Stimulated activated CD8-positive, alpha-beta memory T cell treated with anti-CD3 and anti-CD28 coated beads, Interleukin-4, amount 100 ng/mL, for 48 hours (primary cell): ENCODE measurements at regions not wholly inside any gene's neighbourhood (a gene's known extent, or its start where the extent isn't known, plus 50 kb on each side); places are given as distances from the start of the nearest gene placed in this dataset.
"Not testable (repeated sequence)": the region's sequence is repeated elsewhere in the genome, so short reads cannot be mapped to it uniquely, and the experiment has no call there.

Source experiments
- DNase-seq: peaks from one replicate; pipeline ENCODE4 v3.0.0-alpha.2; 2020

- peak; percentile 45 for DNase-seq
These were observed 61.1 kb upstream of the VAMP7 start for GRCh38 chrX:155819966-155820491.

DNA sequence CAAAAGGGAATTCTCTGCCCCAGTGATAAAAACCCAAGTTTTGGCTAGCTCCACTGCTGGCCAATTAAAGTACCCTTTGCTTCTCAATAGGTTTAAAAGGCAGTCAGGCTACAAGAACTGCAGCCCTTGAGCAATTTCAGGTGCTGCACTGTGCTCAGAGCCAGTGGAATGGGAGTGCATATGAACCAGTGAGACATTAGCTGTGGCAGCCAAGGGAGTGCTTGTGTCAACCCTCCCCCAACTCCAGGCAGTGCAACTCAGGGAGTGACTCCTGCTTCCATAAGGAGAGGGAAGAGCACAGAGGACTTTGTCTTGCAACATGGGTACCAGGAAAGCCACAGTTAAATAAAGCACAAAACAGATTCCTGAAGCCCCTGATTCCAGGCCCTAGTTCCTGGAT is 61.6 kb upstream of the VAMP7 start:
- DNase-seq = no peak

GRCh38 chrX:155814391-155814790 is 66.8 kb upstream of the VAMP7 start:
- DNase-seq = not testable (repeated sequence)

DNA sequence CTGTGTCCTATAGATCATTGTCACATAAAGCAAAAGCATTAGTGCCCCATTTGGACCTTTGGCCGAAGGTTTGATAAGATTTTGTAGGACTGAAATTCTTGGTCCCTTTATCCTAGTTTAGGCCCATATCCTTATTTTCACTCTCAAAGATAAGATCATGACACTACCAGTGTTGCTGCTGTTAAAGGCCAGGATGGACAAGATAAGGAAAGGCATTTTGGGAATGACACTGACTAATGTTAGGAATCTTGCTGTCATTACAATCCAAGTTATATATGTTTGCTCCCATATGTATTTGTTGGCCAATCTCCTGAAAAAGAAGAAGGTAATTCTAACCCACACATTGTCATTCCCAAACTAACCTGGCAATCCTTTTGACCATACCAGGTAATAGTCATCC is 101.3 kb upstream of the VAMP7 start:
- no peak for DNase-seq

DNA sequence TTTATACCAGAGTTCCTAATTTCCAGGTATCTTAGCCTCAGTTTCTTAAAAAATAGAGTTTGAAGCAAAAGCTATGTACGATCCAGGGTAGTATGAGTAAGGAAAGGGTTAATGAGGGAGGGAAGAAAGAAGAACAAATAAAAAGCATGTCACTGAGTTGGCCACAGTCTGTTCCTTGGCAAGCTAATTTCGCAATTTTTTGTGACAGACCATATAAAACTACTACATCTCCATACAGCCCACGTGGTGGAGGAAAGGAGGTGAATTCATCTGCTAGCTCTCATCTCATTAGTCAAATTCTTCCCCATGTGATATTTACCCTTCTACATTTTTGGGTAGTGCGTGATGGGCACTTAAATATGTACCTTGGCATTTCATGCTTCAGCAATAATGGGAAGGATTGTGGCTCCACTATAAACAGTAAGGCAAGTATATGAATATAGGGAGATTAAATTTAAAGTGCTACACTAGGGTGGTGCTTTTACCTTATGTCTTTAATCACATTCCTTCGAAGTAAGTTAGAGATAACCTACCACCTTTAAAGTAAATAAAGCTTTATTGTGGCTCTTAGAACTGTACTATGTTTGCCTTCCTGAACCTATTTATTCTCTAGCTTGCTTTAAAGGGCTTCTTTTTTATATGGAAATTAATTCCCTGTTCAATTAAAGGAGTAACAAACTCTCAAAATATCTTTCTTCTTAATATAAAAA is 102.1 kb upstream of the VAMP7 start:
- DNase-seq = no peak

DNA sequence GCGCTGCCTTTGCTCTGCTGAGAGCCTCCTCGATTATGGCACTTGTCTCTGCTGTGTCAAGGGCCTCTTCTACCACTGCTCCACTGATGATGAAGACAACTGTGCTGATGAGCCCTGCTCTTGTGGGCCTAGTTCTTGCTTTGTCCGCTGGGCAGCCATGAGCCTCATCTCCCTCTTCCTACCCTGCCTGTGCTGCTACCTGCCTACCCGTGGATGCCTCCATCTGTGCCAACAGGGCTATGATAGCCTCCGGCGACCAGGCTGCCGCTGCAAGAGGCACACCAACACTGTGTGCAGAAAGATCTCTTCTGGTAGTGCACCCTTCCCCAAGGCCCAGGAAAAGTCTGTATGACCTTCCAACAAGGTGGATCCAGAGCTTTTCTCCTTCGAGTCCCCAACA is 106.8 kb upstream of the VAMP7 start:
- no peak for DNase-seq

DNA sequence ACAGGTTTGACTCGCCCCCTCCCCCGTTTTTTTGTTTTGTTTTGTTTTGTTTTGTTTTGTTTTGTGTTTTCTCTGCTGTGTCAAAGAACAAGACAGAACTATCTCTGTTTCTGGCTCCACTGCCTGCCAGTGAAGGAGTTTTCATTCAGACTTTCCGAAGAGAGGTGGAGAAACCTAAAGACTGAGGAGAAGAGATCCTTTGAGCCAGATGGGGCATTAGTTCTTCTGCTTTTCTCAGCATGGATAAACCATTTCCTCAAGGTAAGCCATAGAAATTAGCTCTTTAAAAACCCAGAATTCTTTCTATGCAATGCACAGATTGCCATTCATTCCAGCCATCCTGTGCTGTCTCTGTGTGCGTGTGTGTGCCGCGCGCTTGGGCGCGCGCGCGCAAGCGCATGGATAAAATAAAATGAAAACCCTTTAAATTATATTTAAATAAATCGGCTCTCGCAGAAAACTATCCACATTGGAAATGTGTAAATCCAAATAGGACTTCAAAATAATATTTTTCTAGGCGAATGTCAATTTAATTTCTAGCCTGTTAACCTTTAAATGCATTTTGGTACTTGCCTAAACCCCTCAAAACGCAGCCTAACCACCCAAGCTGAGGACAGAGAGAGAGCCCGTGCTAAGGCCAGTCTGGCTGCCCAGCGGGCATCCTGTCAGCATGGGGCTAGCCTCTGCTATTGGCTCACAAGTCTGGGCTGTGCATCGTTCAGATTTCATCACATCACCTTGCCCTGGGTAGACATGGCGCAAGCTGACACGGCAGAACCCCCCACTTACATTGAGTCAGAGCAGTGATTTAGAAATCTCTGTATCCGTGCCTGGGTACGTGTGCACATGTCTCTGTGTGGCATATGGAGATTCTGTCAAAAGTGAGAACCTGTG is 113.0 kb upstream of the VAMP7 start:
- DNase-seq = no peak

DNA sequence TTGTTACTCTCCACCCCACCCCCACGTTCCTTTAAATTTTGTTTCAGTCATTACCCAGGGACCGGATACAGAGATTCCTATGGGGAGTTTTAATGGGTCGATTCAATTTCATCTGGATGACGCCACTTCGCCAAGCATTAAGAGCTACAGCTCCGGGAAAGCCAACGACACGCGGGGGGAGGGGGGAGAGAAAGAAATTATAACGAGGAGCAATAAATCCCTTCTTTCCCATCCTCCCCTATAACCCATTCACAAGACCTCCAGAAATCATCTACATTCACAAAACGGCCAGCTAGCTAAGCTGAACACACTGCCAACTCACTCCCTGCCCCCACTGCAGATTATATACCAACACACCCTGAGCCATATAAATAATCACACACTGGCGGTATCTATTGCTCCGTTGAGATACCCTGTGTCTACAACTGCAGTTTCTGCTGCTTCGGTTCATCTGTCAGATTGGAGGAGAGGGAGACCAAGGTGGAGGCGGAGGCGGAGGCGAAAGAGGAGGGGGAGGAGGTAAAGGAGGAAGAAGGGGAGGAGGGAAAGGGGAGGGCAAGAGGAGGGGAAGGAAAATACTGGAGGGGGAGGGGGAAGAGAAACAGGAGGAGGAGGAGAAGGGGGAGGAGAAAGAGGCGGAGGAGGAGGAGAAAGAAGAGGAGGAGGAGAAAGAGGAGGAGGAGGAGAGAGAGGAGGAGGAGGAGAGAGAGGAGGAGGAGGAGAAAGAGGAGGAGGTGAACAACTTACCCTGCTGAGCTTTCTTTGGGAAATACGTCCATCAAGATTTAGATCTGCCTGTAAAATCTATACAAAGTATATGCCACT is 113.9 kb upstream of the VAMP7 start:
- DNase-seq = peak; percentile 31

DNA sequence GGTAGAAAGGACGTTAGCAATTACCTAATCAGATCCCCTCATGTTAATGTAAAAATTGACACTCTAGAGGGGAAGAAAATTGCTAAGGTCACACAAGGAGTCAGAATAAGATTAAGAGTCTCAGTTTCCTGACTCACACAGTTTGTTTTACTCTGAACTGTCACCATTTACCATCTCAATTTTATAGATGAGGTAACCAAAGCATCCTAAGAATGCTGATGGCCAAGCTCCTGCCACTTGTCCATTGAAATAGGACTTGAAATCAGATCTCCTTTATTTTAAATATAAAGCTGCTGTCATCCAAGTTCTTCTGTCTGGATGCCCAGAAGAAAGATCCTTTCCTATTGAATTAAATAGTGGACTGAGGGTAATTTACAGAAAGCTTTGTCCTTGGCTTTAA is 114.8 kb upstream of the VAMP7 start:
- no peak for DNase-seq

GRCh38 chrX:155761185-155761584 is 120.0 kb upstream of the VAMP7 start:
- DNase-seq = no peak

DNA sequence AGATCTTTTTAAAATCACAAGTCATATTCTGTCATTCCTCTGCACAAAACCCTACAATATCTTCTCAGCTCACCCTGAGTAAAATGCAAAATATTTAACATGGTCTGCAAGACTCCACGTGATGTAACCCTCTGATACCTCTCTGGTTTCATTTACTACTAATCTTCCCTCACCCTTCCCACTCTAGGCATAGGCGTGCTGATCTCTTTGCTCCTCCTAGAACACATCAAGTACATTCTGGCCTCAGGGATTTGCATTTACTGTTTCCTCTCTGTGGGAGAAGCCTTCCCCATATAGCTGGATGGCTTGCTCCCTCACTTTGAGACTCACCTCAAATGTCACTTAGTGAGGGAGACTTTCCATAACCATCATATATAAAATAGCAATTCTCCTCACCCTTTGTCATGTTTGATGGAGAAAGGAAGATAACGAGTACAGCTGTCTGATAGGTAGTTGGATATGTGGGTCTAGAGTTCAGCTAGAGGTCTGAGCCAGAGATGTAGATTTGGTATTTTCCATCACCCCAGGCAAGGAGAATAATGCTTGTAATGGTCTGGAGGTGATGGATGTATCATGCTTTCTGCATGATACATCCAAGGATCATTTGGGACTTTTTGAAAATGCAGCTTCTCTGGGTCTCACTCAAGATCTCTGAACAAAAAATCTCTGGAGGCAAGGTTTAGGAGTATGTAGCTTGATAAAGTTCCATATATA is 123.9 kb upstream of the VAMP7 start:
- no peak for DNase-seq

- DNase-seq = no peak
These were observed 125.3 kb upstream of the VAMP7 start for GRCh38 chrX:155755706-155756337.

- no peak for DNase-seq
These were observed 130.0 kb upstream of the VAMP7 start for GRCh38 chrX:155751131-155751530.

DNA sequence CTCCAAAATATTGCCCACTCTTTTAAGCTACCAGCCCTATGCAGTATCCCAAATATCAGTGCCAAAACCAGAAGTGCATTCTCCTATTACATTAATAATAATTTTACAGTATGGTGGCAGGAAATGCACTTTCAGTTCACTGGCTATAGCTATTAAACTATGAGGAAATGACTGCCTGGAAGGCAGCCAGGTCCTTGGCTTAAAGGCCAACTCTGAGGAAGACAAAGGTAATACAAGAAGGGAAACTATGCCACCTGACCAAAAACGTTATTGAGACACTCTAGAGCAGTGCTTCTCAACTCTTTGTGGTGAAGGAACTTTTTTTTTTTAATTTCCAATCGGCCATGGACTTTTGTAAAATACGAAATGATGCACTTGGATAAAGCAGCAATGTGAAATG is 133.6 kb upstream of the VAMP7 start:
- DNase-seq = no peak

- no peak for DNase-seq
These were observed 133.0 kb upstream of the TMLHE start for GRCh38 chrX:155745792-155746191.

DNA sequence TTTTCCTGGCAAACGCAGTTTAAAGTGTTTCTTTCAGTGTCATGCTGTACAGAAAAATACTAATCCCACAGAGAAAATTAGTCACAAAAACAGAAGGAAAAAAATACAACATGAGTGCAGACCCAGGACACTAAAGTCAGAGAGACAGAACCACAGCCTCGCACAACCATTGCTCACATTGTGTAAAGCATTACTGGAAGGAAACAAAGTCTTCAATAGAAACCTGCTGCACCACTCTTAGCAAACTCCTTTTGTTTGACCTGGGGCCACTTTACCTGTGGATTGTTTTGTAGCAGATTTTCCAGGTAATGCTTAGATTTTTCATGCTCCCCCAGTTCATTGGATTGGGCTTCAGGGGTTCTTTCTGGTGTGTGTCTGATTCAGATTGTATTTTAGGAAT is 131.8 kb upstream of the TMLHE start:
- no peak for DNase-seq

DNA sequence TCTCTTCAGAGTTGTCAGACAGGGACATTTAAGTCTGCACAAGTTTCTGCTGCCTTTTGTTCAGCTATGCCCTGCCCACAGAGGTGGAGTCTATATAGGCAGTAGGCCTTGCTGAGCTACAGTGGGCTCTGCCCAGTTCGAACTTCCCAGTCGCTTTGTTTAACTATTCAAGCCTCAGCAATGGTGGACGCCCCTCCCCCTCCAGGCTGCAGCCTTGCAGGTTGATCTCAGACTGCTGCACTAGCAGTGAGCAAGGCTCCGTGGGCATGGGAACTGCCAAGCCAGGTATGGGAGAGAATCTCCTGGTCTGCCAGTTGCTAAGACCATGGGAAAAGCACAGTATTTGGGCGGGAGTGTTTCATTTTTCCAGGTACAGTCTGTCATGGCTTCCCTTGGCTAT is 115.6 kb upstream of the TMLHE start:
- DNase-seq = not testable (repeated sequence)

DNA sequence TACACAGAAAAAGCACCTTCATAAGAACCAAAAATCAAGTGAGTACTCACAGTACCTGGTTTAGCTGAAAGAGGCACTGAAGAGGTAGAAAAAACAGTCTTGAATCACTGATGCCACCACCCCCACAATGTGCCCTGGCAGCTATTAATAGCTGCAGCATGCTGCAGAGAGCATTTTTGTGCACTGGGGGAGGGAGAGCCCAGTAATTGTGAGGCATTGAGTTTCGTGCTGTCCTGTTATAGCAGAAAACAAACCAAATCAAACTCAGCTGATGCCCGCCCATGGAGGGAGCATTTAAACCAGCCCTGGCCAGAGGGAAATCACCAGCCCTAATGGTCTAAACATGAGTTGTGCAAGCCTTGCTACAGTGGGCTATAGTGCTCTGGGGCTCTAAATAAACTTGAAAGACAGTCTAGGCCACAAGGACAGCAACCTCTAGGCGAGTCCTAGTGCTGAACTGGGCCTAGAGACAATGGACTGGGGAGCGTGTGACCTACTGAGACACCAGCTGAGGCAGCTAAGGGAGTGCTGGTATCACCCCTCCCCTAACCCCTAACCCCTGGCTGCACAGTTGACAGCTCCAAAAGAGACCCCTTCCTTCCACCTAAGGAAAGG is 106.3 kb upstream of the TMLHE start:
- no peak for DNase-seq

- no peak for DNase-seq
These were observed 102.4 kb upstream of the TMLHE start for GRCh38 chrX:155715141-155715540.

DNA sequence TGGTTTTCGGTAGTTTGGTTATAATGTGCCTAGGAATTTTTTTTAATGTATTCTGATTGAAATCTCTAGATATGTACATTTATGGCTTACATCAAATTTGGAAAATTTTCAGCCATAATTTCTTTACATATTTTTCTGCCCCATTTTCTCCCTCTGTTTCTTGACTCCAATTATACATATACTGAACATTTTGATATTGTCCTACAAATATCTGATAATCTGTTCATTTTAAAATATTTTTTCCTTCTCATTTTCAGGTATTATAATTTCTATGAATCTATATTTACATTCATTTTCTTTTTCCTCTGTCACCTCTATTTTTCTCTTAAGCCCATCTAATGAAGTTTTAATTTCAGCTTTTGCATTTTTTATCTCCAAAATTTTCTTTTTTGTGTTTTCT is 82.7 kb upstream of the TMLHE start:
- no peak for DNase-seq

GRCh38 chrX:155694649-155695048 is 81.9 kb upstream of the TMLHE start:
- no peak for DNase-seq

- no peak for DNase-seq
These were observed 70.1 kb upstream of the TMLHE start for GRCh38 chrX:155682834-155683233.
